Activated T-helper 1 cell treated with Interleukin-2 at 50 U/mL for 16 hours (primary cell): ENCODE measurements at regions not wholly inside any gene's neighbourhood (a gene's known extent, or its start where the extent isn't known, plus 50 kb on each side); places are given as distances from the start of the nearest gene placed in this dataset.

Source experiments
- DNase-seq: peaks from one replicate; pipeline ENCODE4 v3.0.0-alpha.2; 2020; ENCODE audit warnings: low read depth

DNA sequence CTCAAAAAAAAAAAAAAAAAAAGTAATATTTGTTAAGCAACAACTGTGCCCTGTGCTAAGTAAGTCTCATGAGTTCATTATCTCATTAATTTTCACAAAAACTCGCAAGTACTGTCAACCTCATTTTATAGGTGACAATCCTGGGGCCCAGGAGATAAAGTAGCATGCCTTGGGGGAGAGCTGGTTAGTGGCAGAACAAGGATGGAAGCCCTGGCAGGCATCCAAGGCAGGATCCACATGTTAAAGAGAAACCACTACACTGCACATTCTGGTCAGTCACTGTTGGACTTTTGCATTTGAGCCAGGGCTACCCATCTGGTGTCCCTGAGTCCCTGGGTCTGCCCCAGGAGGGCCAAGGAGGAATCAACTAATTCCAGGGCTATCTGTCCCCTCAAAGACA lies 54.6 kb downstream of the ZFP36L2 start:
- DNase-seq, result no peak

DNA sequence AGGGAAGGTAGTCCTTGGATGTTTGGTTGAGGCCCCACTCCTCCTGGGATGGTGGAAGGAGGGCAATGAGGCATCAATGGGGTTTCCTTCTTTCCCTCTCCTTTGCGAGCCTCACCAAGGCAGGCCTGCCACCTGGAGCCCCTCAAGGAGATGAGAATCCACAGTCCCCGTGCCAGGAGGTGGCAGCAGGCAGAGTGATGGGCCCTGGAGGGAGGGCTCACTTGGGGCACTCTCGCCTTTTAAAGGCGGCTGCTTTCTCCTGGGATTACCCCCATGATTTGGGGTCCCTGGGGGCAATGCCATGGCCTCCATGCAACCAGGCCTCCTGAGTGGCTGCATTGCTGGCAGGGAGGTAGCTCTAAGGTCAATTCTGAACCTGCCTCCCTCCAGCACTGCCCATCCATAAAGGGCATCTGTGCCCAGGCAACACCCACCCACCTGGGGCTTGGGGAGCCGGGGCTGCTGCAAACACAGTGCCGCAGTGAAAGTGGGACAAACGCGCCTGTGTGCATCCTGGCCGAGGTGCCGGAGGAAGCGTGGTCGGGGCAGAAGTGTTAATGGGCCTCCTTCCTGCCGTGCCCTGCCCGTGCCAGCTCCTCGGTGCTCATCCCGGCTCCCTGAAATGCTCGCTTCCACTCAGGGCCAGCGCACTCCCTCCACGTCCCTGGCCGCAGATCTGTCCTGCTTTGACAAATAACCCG lies 55.9 kb downstream of the ZFP36L2 start:
- no peak for DNase-seq

DNA sequence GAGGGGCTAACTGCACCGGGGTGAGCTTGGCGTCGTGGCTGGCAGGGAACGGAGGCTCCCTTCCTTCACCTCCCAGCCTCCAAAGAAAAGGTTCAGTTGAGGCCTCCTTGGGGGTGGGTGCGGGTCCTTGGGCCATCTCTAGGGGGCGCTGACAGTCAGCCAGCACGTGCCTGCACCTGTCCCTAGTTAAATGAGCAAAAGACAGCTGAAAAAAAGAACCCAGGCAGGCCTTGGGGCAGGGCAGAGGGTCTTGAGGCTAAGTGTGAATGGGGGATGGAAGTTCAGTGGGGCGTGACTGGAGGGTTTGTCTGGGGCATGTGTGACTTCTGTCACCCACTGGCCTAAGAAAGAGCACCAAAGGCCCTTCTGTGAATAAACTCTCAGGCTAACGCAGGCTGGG lies 56.4 kb downstream of the ZFP36L2 start:
- peak; percentile 47 for DNase-seq

DNA sequence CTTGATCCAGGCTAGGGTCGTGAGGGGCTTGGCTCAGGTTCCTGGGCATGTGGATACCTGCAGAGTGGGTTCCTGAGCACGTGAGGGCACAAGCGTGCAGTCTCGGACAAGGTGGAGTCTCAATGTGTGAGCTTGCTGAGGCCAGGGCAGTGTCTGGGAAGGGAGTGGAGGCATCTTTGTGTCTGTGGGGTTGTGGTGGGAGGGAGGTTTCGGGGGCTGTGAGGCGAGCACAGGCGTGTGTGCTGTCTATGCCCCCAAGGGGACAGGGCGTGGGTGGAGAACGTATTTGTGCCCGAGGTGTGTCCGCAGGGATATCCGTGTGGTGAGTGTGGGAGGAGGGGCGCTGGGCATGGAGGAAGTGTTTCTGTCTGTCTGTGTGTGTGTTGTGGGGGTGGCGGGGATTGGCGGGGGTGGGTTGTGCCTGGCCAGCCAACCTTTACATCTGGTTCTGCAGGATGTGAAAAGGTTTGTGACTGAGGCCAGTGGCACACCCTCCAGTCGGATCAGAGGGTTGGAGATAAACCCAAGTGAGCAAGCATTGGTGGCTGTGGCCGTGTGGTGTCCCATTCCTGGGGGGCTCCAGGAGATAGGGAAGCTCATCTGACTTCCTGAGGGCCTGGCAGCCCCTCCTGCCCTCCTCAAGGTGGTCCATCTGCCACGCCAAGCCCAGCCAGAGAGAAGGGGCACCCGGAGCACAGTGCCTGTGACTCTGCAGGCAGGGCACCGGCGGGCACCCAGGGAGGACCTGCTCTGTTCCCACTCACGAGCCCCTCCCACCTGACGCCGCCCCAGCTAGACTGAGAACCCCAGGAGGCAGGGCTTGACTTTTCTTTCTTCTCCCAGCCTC lies 57.1 kb downstream of the ZFP36L2 start:
- no peak for DNase-seq

GRCh38 chr2:43168016-43168369 lies 58.4 kb downstream of the ZFP36L2 start:
- DNase-seq, result no peak

DNA sequence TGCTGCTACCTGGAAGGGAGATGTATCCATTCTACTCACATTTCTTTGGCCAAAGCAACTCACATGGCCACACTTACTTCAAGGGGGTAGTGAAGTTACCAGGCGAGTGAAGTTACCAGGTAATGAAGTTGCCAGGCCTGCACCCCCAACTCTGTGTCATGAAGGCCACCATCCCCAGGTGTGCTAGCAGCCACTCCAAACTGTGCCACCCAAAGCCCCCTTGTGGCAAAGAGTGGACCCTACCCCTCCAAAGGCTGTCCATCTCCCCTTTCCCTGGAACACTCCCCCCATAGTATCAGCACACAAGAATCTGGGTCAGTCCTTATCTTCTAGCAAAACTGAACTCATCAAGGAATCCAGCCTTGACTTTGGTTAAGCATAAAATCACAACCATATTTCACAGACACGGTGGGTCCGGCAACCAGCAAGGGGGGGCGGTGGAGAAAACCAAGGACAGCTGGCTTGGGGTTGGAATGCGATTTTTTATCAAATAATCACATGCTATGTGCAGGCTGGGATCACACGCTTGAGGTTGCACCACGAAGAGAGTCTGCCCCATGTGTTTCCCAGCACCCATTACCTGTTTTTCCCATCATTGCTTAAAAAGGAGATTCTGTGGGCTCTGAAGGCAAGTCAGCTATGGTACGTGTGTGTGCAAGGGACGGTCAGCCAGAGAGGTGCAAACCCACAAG lies 60.9 kb downstream of the ZFP36L2 start:
- no peak for DNase-seq

- DNase-seq, result no peak
Observed at GRCh38 chr2:43164686-43165085, 61.7 kb downstream of the ZFP36L2 start.

DNA sequence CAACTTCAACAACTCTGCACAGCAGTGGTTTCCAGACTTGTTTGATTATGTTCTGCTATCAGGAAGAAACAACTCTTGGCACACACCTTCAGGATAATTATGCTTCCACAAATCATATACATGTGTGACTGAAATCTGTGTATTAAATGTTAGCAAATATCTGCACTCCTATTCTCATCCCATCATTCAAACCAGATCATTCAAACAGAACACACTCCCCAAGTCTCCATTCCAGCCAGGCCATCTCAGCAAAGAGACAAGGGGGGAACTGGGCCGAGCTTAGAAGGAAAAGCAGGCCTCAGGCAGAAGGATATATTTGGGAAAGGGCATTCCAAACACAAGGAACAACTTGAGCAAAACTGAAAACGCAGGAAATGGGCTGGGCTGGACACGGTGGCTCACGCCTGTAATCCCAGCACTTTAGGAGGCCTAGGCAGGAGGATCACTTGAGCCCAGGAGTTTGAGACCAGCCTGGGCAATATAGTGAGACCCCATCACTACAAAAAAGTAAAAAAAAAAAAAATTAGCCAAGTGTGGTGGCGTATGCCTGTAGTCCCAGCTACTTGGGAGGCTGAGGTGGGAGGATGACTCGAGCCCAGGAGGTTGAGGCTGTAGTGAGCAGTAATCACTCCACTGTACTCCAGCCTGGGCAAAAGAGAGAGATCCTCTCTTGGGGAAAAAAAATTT lies 62.7 kb downstream of the ZFP36L2 start:
- DNase-seq, result no peak

GRCh38 chr2:43162511-43162776 lies 64.0 kb downstream of the ZFP36L2 start:
- DNase-seq, result no peak

DNA sequence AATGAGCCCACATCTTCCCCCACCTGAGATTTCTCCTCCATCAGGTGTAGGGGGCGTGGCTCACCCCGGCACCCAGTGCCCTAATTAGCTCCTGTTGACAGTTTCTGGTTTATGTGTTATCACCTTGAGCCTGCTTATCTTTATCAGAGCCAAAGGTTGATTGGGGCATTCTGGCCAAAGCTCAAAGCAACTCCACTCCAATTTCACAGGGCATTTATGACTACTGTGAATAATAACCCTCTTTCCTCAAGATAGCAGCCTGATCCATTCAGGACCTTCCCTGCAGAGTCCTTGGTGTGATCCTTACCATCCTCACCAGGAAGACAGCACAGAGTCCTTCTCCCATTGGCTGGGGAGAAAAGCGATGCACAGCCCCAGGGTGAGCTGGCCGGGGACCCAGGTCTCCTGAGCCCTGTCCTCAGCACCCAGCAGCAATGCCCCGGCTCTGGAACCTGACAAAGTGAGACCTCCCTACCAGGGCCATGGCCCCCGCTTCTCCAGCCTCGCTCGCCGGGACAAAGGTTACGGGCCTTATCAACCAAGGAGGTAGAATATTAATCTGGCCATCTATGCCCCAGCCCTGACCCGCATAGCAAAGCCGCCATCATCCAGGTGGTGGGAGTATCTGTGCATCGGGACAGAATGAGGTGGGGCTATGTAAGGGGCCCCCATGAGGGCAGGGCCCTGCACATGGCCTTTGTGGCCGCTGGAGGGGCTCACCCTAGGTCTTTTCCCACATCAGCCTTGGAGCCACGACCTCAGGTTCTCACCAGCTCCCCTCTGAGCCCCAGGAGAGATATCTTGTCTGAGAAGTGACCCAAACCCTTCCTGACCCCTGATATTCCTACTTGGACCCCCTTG lies 64.5 kb downstream of the ZFP36L2 start:
- no peak for DNase-seq

DNA sequence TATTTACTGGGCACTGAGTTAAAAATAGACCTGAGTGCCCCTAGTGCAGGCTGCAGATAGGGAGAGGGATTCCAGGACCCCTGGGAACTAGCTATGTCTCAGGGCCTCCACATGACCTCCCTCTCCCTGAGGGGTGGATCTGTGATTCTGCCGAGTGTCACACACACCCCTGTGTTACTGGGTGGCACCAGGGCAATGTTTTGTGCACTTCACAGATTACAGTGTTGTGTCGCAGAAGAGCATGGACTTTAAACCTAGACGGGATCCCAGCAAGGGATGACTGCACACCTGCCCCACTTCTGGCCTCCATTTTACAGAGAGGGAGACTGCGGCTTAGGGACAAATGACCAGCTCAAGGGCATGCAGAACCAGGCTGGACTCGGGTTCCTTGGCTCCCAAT lies 65.6 kb downstream of the ZFP36L2 start:
- DNase-seq, result no peak

DNA sequence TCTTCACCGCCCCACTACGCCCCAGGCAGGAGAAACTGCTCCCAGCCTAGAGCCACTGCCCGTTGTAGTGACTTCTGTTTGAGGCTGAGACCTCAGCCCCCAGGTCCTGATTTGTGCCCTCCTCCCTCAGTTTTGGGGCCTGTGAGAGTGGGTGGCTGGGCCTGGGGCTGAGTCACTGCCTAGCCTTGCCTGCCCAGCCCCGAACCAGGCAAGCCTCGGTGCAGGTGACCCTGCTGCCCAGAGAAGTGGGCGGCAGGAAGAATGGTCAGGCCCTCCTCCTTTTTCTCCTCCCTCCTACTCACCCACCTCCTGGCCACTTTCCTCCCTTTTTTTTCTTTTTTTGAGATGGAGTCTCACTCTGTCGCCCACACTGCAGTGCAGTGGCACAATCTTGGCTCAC lies 66.6 kb downstream of the ZFP36L2 start:
- no peak for DNase-seq

DNA sequence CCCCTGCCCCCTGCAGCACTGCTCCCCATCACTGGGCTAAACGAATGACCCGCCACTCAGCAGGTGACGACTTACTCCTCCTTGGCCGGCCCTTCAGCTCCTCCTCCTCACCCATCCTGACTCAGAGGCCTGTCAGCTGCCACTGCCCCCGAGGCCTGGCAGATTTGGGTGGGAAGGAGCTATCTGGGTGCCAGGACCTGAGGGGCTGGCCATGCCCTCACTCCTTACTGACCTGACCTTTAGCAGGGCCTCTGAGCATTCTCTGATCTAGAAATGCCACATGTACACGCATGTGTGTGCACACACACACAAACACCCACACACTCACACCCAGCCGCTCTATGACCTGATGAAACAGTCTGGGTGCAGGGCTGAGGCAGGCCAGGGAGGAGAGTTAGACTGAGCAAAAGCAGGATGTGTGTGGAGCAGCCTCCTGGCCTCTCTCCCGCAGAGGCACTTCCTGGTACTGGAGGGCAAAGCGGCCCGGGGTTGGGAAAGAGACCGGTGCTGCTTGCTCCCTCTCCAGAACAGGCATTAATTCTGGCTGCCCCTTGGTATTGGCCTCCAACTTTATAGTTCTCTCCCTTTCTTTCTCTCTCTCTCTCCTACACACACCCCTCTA lies 68.0 kb downstream of the ZFP36L2 start:
- DNase-seq, result peak; percentile 40

- DNase-seq, result no peak
Observed at GRCh38 chr2:43157506-43158246, 68.7 kb downstream of the ZFP36L2 start.

DNA sequence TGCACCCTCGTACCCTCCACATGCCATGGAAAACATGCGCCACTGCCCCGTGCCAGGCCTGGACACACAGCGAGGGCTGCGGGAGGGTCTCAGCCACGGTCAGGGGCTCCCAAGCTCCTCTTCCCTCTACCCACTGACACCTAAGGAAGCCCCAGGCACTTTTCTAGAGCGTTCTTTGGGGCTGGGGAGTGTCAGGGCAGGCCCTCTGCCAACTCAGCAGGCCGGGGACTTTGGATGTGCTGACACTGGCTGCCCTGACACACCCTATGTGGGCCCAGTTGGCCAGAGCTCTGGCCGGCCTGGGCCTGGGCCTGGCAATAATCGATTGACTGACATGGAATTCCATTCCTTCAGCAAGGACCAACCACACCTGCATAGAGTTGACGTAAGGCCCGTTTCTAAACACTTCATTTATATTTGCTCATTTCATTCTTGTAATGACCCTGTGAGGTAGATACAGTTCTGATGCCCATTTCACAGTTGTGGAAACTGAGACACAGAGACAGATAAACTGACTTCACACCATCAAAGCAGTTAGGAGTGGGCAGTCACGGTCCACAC lies 70.5 kb downstream of the ZFP36L2 start:
- no peak for DNase-seq

DNA sequence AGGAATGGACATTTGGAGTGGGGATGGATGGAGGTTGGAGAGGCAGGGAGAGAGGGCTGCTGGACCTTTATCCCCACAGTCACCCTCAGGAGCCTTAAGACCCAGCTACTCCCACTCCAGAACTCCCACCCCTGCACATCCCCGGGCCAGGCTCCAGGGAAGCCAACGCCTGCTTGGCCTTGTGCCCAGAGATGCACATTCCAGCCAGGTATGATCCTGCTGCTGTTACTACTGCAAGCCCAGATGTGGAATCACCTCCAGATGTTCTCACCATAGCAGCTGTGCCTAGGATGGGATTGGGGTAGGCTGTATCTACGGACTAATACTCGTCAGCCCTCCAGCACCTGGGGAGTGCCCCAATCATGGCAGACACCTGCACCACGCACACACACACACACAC lies 71.7 kb downstream of the ZFP36L2 start:
- no peak for DNase-seq

DNA sequence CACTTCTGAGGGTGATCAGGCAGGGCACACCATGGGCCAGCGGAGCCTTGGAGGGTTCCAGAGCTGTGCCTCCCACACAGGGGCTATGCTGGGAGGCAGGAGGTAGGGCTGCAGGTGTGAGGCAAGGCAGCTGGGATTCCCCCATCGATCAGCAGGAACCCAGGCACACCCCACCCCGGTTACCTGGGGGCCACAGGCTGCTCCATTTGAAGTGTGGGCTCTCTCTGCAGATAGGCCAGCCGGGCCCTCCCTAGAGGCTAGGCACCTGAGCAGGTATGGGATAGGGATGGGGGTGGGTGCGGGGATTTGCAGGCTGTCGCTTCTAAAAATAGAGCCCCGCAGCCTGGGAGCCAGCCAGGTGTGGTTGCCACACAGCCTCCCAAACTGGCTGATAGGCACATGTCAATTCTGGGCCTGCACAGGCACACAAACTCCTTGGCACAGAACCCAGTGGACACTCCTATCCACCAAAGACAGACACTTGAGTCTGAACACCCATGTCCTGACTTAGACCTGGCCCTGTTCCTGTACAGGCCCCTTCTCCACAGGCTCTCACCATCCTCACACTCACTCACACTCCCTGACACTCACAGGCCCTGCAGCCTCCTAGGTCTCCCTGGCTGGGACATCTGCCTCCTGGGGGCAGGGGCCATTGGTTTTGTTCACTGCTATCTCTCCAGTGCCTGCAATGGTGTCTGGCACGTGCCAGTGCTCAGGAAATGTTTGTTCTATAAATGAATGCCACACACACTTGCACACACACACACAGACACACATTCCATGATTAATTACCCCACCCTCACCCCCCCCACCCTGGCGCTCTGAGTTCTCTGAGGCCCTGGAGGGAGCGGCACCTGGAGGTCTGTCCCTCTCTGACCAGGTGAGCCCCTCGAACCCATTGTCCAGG lies 73.4 kb downstream of the ZFP36L2 start:
- no peak for DNase-seq

- DNase-seq, result no peak
Observed at GRCh38 chr2:43152186-43152585, 74.2 kb downstream of the ZFP36L2 start.

DNA sequence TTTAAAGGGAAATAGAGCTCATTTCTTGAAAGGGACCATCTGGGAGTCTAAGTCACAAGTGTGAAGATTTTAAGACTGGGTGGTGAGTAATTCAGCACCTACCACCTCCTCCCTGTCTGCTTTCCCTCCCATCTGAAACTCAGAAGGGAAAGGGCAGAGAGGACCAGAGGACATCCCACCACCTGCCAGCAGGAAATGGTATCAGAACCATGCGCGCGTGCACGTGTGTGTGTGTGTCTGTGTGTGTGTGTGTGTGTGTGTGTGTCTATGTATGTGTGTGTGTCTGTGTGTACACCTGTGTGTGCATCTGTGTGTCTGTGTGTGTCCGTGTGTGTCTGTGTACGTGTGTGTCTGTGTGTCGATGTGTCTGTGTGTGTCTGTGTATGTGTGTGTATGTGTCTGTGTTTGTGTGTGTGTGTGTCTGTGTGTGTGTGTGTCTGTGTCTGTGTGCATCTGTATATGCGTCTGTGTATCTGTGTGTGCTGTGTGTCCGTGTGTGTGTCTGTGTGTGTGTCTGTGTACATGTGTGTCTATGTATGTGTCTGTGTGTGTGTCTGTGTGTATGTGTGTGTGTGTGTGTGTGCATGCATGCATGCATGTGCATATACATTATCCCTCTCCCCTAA lies 76.8 kb downstream of the ZFP36L2 start:
- no peak for DNase-seq
